NCI-H1092 treated with DMSO at 0.1 percent for 48 hours (cell line): ENCODE measurements at regions not wholly inside any gene's neighbourhood (a gene's known extent, or its start where the extent isn't known, plus 50 kb on each side); places are given as distances from the start of the nearest gene placed in this dataset.
"Not testable (repeated sequence)": the region's sequence is repeated elsewhere in the genome, so short reads cannot be mapped to it uniquely, and the experiment has no call there.

ENCODE experiments used
- DNase-seq: peaks from one replicate; lab custom pipeline; 2025; lab: John Stamatoyannopoulos, UW

DNA sequence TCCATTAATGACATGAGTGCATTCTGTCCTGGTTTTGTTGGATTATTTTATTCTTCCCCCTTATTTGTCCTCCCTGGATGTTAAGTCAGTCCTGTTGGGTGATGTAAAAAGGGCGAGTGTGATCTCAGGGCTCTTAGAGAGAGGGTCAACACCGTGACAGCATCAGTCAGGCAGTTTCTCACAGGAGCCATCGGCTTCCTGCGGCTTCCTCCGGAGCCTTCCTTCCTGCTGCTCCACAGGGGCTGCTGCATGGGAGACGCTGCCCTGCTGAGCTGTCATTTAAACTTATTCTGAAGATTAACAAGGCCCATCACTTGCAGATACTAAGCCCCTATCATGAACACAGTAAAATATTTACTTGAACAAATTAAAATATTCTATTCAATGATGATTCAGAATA is 211.3 kb downstream of the SPATA31A1 start:
- not testable (repeated sequence) for DNase-seq

DNA sequence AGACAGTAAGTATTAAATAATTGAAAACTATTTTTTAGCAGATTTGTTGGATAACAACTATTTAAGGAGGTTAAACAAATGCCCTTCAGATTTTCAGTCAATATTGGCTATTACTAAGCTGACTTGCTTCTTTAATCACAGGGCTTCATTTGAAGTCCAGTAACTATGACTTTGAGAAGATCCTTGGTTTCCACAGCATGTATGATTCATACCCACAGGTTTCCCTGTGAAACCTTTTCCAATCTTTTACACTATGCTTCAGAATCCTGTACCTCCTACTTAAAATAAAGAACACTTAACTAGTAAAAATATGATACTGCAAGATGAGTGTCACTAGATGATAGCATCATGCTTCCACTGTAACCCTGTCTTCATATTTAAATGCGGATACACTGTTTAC is 211.9 kb downstream of the SPATA31A1 start:
- DNase-seq, result not testable (repeated sequence)

DNA sequence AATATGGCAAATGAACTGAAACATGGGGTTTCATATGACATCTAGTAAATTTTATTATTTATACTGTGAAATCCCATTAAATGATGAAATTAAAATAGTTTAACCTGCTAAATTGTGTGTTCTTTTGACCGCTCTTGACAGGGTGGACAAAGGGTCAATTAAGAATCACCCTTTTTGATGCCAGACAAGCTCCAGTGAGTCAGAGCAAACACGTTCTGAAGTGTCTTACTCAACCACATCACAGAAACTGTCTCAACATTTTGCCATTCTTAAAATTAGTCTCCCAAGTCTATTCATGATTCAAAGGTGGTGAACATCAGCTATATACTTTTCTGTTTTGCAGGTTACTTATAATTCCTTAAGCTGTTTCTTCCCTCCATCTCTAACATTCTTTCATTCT is 213.4 kb downstream of the SPATA31A1 start:
- DNase-seq, result not testable (repeated sequence)

DNA sequence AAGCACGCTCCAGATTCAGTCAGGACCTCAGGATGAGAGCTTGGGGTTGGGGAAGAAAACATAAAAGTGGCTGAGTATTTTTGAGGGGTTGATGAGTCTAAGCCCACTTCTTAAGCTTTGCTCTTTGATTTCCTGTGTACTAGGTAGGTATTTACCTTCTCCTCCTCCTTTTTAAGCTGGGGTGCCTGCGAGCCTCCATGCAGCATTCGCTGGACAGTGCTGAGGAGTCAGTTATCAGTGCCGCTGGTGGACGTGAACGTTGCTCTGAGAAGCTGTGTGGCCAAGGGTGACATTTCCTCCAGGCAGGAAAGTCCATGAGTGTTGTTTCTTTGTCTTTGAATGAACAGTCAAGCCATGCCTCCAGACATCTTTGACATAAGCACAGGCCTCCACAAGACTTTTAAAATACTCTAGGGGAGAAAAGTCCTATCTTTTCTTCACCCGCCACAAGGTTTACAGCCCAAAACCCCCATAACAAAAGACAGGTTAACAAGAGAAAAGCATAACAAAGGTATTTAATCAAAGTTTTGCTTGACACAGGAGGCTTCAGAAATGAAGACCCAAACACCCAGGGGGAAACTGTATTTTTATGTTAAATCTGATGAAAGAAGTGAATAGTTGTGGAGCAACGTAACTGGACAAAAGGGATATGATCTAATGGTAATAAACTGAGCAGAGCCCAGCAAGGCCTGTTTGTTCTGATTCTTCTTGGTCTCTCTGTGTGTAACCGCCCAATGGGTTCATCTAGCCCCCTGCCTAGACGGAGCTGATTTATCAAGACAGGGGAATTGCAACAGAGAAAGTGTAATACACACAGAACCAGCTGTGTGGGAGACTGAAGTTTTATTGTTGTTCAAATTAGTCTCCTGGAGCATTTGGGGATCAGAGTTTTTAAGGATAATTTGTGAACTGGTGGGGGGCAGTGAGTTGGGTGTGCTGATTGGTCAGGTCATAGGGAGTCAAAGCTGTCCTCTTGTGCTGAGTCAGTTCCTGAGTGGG is 217.9 kb downstream of the SPATA31A1 start:
- not testable (repeated sequence) for DNase-seq

DNA sequence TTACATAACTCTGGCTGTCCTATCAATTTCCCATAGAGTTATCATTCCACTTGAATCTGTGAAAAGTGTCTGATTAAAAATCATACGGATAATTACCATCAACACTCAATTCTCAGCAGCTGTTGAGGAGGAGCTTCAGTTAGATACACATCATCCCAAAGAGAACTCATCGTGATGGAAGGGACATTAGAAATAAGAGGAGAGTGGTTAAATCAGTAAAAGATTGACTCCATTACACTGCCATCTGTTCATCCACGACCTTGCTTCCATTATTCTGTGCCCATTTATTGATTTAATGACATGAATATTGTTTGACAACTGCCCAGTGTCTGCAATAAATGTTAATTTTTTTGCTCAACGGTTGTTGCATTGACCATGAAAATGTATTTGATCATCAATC is 223.5 kb downstream of the SPATA31A1 start:
- DNase-seq, result not testable (repeated sequence)

DNA sequence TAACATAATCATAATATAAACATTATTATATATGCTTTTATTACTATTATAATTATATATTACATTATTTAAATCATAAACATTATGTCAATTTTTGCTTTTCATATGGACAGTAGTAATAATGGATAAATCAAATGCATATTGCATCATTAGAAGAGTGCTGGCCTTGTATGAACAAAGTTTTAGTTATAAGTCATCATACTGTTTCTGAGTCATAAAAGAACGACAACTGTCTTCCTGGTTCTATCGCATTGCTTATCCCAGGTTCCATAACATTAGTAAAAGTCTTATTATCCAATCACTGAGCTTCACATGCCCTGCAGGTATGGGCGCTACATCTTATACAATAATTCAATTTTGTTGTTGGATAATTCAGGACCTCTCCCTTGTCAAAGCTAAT is 225.8 kb downstream of the SPATA31A1 start:
- not testable (repeated sequence) for DNase-seq

DNA sequence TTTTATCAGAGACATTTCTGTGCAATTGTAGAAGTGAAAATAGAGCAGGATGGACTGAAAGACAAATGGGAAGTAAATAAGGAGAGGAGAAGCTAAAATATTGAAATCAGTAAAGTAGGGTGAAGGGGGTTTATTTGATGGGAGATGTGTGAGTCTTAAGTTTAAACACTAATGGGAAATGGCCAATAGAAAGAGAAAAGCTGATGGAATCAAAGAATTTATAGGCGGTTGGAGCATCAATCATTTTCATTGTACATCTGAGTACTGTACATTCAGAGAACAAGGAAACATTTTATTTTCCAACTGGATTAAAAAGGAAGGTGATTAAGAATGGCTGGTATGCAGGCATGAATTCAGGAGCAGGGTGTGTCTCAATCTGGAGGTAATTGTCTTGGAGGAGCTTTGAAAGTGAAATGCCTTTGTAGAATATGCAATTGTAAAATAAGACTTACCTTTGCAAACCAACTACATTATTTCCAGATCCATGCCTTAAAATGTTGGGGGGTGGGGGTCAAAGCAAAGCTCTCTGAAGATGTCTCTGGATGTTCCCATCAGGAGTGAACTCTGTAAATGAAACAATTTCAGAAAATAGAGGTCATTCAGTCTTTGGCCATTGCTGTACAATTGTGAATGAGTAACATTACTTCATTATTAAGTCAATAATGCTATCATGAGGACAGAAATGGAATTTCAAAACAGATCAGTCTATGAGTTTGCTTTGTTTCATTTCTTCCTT is 227.4 kb downstream of the SPATA31A1 start:
- DNase-seq, result not testable (repeated sequence)

DNA sequence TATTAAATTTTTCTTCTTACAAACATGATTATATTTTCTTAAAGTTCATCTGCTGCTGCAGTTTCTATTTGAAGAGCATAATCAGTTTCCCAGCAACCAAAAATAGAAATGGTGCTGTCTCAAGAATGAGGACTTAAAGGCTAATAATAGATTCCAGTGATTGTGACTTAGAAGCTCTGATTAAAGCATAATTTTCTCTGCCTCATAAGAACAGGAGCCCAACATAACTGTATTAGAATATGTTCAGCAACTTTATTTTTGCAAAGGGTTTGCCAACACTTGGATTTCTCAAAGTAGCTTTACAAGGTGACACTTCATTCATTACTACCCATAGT is 227.9 kb downstream of the SPATA31A1 start:
- DNase-seq, result not testable (repeated sequence)

DNA sequence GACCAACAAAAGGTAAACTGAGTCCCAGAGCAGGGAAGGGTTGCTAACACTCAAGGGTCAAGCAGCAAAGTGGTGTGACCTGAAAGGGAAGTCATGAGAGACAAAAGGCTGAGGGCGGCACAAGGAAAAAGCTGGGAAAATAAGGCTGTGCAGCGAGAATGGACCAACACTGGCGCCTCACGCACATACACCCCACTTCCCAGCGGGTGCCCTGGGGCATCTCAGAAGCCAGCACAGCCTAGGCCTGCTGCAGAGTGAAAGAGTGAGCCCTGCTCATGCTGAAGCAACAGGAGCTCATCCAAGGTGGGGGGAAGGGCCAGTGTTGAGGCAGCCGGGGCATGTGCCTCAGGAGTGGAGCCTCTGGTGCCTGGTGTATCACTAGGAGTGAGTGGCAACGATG is 229.8 kb downstream of the SPATA31A1 start:
- DNase-seq, result not testable (repeated sequence)

DNA sequence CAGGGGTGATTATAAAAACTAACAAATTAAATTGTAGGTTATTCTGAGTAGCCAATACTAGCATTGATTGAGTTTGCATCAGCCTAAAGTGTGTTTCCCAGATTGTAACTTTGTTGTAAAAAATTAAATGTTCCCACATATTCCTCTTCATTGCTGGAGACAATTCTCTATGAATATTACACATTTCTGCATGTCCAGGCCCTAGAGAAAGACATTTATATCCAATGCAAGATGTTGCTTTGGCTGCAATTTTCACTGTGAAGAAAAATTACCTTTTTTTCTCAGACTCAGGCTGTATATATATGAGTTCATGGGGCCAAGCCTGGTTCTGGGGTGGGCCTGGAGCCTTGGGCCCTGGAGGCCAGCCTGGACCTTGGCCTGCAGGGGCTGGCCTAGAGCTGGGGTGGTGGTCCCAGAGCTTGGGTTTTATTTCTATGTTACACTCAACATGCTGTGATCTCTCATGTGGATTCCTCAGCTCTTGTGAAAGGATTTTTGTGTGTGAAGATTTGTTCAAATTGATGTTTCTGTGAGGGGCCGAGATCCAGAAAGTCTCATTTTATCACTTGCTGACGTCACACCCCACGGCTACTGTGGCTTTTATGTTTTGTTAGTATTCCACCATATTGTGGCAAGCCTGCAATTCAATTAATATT is 232.5 kb downstream of the SPATA31A1 start:
- no peak for DNase-seq

DNA sequence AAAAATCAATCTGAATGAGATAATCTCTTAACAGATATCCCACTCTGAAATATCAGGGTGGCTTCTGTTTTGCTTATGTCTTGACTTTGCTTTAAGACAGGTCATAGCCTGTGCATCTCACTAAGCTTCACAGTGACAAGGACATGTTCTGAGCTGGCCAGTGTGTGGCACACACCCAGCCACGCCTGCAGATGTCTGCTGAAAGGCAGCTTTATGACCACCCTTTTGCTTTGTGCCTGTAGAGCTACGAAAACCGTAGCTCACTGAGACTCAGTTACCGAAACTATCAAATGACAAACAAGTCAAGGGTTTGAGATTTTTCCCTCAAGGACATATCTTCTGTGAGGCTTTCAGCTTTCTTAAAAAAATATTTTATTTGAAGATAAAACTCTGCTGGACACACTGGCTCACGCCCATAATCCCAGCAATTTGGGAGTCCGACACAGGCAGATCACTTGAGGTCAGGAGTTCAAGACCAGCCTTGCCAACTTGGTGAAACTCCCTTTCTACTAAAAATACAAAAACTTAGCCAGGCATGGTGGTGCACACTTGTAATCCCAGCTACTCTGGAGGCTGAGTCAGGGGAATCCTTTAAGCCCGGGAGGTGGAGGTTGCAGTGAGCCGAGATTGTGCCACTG is 233.2 kb downstream of the SPATA31A1 start:
- DNase-seq, result no peak

DNA sequence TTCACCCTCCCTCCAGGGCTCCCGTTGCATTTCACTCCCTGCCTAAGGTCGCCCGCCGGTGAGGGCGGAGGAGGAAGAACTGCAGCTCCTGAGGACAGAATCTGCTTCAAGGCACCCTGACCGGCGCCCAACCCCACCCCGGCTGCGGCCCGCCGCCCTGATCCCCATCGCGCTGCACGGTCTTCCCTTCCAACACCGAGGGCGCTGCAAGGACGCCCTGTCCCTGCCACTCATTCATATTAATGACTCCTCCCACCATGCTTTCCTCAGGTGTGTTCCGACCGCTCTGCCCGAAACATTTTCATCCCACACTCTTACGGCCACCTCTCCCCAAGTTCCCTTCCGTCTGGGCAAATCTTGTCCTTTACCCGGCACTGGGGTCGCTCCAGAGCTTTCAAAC is 248.6 kb downstream of the SPATA31A1 start:
- DNase-seq, result not testable (repeated sequence)

DNA sequence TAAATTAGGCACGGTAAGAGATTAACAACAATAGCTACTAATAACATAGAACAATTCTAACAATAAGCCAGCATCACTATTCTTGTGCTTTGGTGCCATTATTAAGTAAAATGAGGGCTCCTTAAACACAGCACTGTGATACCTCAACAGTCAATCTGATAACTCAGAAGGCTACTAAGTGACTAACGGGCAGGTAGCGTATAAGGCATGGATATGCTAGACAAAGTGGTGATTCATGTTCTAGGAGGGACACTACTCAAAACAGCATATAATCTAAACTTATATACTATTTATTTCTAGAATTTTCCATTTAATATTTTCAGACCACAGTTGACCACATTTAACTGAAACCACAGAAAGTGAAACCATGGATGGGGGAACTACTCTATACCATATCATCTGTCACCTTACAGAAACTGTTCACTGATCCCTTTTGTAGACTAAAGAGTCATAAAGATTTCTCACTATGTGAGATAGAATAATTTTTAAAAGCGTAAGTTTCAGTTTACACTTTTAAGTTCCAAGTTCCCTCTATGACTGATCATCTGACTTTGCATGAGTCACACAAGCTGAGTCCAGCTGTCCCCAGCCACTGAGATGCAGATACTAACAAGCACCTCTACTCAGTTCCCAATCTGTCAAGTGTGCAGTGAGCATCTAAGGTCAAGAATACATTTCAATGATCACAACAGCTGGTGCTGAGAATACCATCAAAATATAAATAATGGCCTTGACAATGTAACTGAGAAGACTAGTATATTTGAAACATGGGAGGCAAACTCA is 256.2 kb downstream of the SPATA31A1 start:
- DNase-seq, result not testable (repeated sequence)

DNA sequence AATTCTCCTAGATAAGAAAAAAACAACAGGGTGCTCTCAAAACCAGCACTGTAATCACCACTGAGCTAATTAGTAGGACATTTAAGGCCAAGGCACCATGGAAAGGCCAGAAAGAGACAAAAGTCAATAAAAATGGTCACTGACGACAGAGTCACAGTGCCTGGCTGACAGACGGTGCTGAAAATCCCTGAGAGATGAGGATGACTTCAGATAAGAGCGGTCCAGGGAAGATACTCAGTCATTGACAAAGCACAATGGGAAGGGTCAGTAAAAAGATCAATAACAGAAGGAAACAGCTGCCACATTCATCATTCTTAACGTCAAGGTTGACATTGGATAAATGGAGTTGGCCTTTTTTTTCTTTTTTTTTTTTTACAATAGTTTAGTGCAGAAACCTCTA is 261.0 kb downstream of the SPATA31A1 start:
- DNase-seq, result not testable (repeated sequence)

DNA sequence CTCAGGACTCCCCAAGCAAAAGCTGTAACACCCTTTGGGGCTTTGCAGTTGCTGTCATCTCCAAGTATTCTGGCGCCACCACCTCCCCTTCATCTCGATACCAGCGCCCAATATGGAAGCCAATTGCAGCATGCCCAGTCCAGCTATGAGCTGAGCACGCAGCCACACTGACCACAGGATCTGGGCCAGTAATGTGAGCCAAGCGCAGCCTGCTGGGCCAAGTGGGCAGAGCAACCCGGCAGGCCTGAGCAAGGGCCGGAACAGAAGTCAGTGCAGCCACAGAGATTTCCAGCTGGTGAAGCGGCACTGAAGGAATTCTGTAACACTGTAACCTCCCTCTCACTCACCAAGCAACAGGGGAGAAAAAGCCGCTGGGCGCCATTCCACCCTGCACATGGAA is 268.6 kb downstream of the SPATA31A1 start:
- DNase-seq, result not testable (repeated sequence)

DNA sequence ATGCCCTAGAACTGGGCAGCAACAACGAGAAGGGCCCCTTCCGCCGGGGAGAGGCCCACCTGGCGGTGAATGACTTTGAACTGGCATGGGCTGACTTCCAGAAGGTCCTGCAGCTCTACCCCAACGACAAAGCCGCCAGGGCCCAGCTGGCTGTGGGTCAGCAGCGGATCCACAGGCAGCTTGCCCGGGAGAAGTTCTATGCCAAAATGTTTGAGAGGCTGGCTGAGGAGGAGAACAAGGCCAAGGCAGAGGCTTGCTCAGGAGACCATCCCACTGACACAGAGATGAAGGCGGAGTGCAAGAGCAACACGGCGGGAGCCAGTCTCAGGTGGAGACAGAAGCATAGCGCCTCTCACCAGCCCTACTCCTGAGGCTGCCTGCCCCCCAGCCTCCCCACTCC is 276.6 kb downstream of the SPATA31A1 start:
- DNase-seq, result not testable (repeated sequence)

DNA sequence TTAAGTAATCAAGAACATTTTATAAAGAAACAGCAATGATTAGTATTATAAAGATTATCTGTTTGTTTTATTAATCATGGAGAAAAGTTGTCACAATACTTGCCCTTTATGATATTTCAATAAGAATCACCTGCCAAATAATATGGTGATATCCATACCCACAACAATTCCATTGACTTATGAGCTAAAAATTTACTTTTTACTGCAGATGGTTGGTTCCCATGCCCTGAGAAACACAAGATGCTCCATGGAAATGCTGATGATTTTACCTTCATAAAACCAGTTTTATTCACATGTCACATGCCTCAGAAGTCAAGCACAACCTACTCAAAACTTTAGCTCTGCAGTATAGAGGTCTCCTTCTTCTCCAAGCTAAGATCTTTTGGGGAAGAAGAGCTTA is 293.6 kb downstream of the SPATA31A1 start:
- not testable (repeated sequence) for DNase-seq

DNA sequence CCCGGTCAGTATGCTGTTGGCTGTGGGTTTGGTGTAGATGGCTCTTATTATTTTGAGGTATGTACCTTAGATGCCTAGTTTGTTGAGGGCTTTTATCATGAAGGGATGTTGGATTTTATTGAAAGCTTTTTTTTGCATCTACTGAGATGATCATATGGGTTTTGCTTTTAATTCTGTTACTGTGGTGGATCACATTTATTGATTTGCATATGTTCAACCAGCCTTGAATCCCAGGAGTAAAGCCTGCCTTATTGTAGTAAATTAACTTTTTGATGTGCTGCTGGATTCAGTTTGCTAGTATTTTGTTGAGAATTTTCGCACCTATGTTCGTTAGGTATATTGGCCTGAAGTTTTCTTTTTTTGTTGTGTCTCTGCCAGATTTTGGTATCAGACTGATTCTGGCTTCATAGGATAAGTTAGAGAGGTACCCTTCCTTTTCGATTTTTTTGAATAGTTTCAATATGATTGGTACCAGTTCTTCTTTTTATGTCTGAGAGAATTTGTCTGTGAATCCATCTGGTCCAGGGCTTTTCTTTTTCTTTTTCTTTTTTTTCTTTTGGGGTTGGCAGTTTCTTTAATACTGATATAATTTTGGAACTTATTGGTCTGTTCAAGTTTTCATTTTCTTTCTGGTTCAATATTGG is 301.6 kb downstream of the SPATA31A1 start:
- not testable (repeated sequence) for DNase-seq

DNA sequence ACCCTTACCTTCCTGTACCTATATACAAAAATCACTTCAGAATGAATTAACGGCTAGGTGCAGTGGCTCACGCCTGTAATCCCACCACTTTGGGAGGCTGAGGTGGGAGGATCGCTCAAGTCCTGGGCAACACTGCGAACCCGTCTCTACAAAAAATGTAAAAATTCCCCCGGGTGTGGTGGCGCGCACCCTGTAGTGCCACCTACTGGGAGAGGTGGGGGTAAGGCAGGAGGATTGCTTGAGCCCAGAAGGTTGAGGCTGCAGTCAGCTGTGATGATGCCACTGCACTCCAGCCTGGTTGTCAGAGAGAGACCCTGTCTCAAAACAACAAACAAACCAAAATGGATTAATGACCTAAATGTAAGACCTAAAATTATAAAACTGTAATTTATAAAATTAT is 307.6 kb downstream of the SPATA31A1 start:
- DNase-seq, result not testable (repeated sequence)

DNA sequence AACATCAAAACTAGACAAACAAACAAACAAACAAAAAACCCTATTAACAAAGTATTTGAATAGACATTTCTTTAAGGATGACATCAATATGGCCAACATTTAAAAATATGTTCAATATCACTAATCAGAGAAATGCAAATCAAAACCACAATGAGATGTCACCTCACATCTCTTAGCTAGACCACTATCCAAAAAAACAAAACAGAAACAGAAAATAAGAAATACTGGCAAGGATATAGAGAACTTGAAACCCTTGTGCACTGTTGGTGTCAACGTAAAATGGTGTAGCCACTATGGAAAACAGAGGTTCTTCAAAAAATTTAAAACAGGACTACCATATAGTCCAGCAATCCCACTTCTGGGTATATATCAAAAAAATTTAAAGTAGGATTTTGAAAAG is 308.2 kb downstream of the SPATA31A1 start:
- DNase-seq, result not testable (repeated sequence)

DNA sequence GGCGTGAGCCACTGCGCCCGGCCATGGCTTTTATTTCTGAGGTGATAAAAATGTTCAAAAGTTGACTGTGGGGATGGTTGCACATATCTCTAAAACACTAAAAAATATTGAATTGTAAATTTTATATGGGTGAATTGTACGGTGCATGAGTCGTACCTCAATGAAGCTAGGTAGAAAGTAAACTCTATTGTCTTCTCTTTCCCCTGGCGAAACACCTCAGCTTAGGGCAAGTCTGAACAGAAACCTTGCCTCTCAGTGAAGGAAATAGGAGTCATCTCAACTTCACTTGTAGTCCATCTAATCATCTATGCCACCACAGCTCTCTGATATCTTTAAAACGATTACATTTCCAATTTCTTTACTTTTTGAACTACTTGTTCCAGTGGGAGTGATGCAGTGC is 309.6 kb downstream of the SPATA31A1 start:
- not testable (repeated sequence) for DNase-seq
